HG03039 (cell line): ENCODE measurements at regions not wholly inside any gene's neighbourhood (a gene's known extent, or its start where the extent isn't known, plus 50 kb on each side); places are given as distances from the start of the nearest gene placed in this dataset.

Experiments
- ATAC-seq: cut with Tn5 transposase; IDR thresholded peaks from one replicate; pipeline ENCODE4 v1.9.1; 2021; ENCODE audit warnings: mild to moderate bottlenecking, moderate library complexity; ENCODE audit not compliant: unreplicated experiment

DNA sequence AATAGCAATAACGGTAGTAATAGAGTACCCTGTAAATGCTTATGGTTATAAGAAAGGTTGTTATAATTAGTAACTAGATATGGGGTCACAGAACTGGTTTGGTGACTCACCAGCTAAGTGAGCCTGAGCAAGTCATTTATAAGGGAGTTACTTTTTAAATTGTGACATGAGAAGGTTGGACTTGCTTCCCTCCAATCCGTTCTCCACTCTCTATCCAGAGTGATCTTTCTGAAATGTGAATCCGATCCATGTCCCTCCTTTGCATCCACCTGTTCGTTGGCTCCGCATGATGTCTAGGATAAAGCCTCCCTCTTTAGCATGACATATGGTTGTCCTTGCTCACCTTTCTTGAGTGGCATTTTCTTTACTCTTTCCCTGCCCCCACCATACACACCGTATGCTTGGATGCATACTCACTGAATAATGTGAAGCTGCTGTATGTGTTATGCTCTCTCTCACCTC lies 83.1 kb downstream of the CDC42EP3 start:
- no peak for ATAC-seq

DNA sequence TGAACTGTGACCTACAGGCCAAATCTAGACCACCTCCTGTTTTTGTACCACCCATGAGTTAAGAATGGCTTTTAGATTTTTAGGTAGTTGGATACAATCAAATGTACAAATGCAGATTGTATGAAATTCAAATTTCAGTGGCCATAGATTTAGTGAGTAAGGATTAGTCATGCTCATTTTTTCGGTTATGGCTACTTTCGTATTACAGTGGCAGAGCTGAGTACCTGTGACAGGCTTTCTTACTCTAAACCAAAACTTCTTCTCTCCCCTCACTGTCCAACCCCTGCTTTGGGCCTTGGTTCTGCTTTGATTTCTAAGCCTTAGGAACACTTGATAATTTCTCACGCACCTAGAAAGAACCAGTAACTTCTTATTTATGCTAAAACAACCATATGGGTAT lies 82.1 kb downstream of the CDC42EP3 start:
- no peak for ATAC-seq

DNA sequence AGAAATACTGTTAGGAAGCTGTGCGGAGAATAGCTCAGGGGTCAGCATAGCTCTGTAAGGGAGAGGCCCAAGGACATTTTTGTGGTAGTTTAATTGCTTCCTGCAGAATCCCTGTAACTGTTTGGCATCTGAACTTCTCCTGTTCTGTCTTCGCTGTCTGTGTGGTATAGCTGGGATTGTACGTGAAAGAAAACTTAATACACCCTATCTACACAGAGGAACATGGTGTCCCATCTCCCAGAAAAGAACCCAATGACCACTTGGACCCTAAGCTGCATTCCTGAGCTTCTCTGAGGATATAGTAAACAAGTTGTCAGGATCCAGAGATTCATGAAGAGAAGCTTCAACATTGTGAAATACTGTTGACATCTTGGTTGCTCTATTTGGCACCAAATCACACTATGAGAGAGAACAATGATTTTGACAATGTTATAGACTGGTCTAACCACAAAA lies 81.3 kb downstream of the CDC42EP3 start:
- ATAC-seq, result no peak
